Right lobe of liver (tissue), 6 donors: ENCODE measurements at regions not wholly inside any gene's neighbourhood (a gene's known extent, or its start where the extent isn't known, plus 50 kb on each side); places are given as distances from the start of the nearest gene placed in this dataset.

Source experiments
- ATAC-seq, 4 donors: fragments of 200-7000 bp; cut with Tn5 transposase; one replicate each; pipeline ENCODE4 v1.9.1; 2020; ENCODE audit warnings: mild to moderate bottlenecking in 4 of 4, moderate library complexity in 4 of 4
- DNase-seq, 3 donors: peaks; one replicate each; pipeline ENCODE4 v3.0.0-alpha.2; 2020
- H3K27ac ChIP-seq, 3 donors: fragments of 200-600 bp; one replicate each; pipeline ENCODE4 v1.8.0; 2022
- H3K27me3 ChIP-seq, 2 donors: fragments of 200-600 bp; one replicate each; pipeline ENCODE4 v1.8.0; 2022
- H3K36me3 ChIP-seq, 4 donors: fragments of 200-600 bp; sonication (generic) in 1 of 4; one replicate each; pipeline versions ENCODE4 v1.5.1 to v1.8.0; 2017 to 2022; ENCODE audit warnings: control low read depth in 1 of 4
- H3K4me1 ChIP-seq, 4 donors: fragments of 200-600 bp; sonication (generic) in 1 of 4; one replicate each; pipeline versions ENCODE4 v1.5.1 to v1.8.0; 2017 to 2022; ENCODE audit warnings: control low read depth in 1 of 4
- H3K4me3 ChIP-seq, 3 donors: fragments of 200-600 bp; one replicate each; pipeline ENCODE4 v1.8.0; 2022
- H3K9me3 ChIP-seq, 4 donors: fragments of 200-600 bp; sonication (generic) in 1 of 4; one replicate each; pipeline versions ENCODE4 v1.5.1 to v1.8.0; 2017 to 2022; ENCODE audit warnings: control low read depth in 1 of 4
- POLR2A ChIP-seq: fragments of 450-650 bp; IDR thresholded peaks from one replicate; pipeline ENCODE4 v1.6.1; 2017; ENCODE audit warnings: antibody characterized with exemption, mild to moderate bottlenecking
- WGBS: methylation state at CpG from one replicate; pipeline ENCODE4 v1.1.6; 2018; ENCODE audit warnings: low coverage, low lambda C conversion rate; ENCODE audit not compliant: insufficient coverage; ENCODE audit errors: missing lambda C conversion rate; 5-methylcytosine and 5-hydroxymethylcytosine counted together
- intact Hi-C, 2 donors: fragments of 100-400 bp; cut with DNase I; formaldehyde crosslinking; loops; one replicate each; pipeline versions ENCODE4 v1.11.2 to v1.14.1; 2022
- TF ChIP-seq, protein P1 (sequence below), 4 donors: fragments of 200-600 bp in 3 of 4; fragments of 450-650 bp in 1 of 4; IDR thresholded peaks; one replicate each; pipeline versions ENCODE4 v1.5.1 to v1.8.0; 2016 to 2022; ENCODE audit warnings: antibody characterized with exemption in 4 of 4, mild to moderate bottlenecking in 2 of 4
- donor health status: DM: no; HTN: yes; CAD: no.
- donor health status: DM: no; HTN: no; CAD: no.
- donor health status: DM: no; HTN: no; CAD: no.
- donor health status: DM: no; HTN: yes; CAD: no.
- donor health status: DM: no; HTN: yes; CAD: no.

DNA sequence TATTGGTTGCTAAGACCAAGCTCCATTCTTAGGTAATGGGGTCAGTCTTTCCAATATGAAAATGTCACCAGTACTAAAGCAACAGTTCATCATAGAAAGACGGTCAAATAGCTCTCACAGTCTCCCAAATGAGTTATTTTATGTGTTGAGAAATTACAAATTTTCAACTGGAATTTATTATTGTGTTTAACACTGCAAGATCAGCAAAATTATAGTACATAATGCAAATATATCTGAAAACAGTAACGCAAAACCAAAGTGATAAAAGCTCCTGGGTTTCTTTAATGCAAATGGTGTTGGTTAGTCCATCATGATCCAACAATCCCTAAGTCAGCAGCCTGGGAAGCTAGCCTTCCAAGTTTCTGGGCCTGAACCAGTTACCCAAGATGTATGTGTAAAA, 61.5 kb upstream of the EGFL6 start:
- TF ChIP-seq, protein P1, sequence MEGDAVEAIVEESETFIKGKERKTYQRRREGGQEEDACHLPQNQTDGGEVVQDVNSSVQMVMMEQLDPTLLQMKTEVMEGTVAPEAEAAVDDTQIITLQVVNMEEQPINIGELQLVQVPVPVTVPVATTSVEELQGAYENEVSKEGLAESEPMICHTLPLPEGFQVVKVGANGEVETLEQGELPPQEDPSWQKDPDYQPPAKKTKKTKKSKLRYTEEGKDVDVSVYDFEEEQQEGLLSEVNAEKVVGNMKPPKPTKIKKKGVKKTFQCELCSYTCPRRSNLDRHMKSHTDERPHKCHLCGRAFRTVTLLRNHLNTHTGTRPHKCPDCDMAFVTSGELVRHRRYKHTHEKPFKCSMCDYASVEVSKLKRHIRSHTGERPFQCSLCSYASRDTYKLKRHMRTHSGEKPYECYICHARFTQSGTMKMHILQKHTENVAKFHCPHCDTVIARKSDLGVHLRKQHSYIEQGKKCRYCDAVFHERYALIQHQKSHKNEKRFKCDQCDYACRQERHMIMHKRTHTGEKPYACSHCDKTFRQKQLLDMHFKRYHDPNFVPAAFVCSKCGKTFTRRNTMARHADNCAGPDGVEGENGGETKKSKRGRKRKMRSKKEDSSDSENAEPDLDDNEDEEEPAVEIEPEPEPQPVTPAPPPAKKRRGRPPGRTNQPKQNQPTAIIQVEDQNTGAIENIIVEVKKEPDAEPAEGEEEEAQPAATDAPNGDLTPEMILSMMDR (IDR thresholded peaks at IDR 0.05): no peak
- TF ChIP-seq POLR2A: no peak
- intact Hi-C loops: loop anchor here (5.0 to 10.0 kb wide), 2 partner anchors 137 to 139 kb away; no protein-coding TSS in a partner anchor
- no peaks in the 10 kb centered on the region for H3K4me1 ChIP-seq
- 55% methylated on average over 2 of the region's 2 CpGs for WGBS
- no peak for ATAC-seq
- H3K27me3 ChIP-seq: no peaks in the 10 kb centered on the region
- no peak overlapping the region for H3K4me3 ChIP-seq
- DNase-seq: no peak
- H3K9me3 ChIP-seq: no peaks in the 10 kb centered on the region
- no peaks in the 10 kb centered on the region for H3K36me3 ChIP-seq
- H3K27ac ChIP-seq: no peak overlapping the region

DNA sequence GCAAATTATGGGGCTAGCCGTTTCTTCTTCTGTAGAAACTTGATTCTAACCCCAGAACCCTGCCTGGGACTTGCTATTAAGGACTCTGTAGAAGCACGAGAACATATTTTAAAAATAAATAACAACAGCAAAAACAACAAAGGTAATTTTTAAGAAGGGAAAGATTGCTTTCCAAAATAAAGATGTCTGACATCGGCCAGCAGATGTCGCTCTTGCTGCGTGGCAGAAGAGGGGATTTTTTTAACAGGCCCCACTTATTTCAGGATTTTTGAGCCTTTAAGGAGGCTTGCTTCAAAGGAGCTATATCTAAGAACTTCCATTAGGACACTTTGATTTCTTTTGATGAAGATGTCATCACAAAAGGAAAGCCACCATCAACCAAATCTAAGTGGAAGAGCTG, 62.8 kb upstream of the EGFL6 start:
- Histone ChIP-seq H3K27ac (no peak overlapping the region), H3K27me3 (no peaks in the 10 kb centered on the region), H3K36me3 (no peaks in the 10 kb centered on the region), H3K4me3 (no peak overlapping the region), H3K4me1 (no peaks in the 10 kb centered on the region), H3K9me3 (no peaks in the 10 kb centered on the region)
- intact Hi-C loops: loop anchor here (5.0 to 10.0 kb wide), 2 partner anchors 138 to 141 kb away; no protein-coding TSS in a partner anchor
- peak in 1 of 3 donors; percentile 27 for DNase-seq
- ATAC-seq: peak in 2 of 4 donors; percentile 39 to 46
- TF ChIP-seq POLR2A: no peak
- TF ChIP-seq, protein P1 (IDR thresholded peaks at IDR 0.05): peak; percentile 80 to 86 (median 84)
- 6% methylated on average over 5 of the region's 5 CpGs for WGBS

DNA sequence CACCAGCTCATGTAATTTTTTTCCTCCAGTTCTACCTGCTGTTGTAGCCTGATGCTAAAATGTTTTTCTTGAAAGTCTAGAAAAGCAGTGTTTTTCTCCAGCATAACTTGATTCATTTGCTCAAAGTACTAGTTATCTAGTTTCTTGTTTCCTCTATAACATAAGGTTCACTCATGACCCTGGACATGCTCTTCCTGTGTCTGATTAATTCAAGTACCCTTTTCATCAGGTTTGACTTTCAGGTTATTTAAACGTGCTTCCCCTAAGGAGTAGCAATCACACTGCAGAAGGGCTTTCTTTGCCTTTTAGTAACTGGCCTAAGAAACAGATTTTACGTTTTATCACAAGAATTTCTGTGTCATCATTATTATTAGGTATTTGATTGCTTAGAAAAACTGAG, 66.8 kb upstream of the EGFL6 start:
- TF ChIP-seq, protein P1 (IDR thresholded peaks at IDR 0.05): no peak
- TF ChIP-seq POLR2A: no peak
- no peaks in the 10 kb centered on the region for H3K36me3 ChIP-seq
- H3K4me3 ChIP-seq: no peak overlapping the region
- no peaks in the 10 kb centered on the region for H3K27me3 ChIP-seq
- ATAC-seq: no peak
- no peaks in the 10 kb centered on the region for H3K9me3 ChIP-seq
- no peak overlapping the region for H3K27ac ChIP-seq
- 20% methylated on average over 2 of the region's 2 CpGs for WGBS
- H3K4me1 ChIP-seq: no peaks in the 10 kb centered on the region
- DNase-seq: no peak
- intact Hi-C loops: loop anchor here in 1 of 2 donors (10.0 kb wide), 1 partner anchor 142 kb away; no protein-coding TSS in a partner anchor

DNA sequence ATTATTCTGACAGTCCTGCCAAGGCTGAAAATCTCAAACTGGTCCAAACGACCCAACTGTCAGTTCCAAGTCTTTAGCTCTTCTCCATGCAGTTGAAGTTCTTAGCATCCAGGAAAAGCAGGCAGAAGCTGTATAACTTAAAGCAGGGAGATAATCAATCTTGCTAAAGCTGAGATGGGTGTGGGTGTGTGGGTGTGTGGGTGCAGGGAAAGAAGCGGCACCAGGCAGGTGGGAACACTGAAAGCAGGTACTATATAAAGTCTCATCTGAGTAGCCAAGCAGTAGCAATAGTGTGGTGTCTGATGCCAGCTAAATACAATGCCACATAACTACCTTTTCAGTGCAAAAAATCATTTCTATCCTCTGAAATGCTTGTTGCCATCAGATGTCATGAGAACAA, 69.7 kb upstream of the EGFL6 start:
- Histone ChIP-seq H3K4me3 (no peak overlapping the region), H3K36me3 (no peaks in the 10 kb centered on the region), H3K27ac (no peak overlapping the region), H3K4me1 (peaks cover 0 to 9% (median 0%) of the 10 kb centered on the region in 4 donors), H3K27me3 (no peaks in the 10 kb centered on the region), H3K9me3 (no peaks in the 10 kb centered on the region)
- DNase-seq: no peak
- TF ChIP-seq, protein P1 (IDR thresholded peaks at IDR 0.05): no peak
- no peak for TF ChIP-seq POLR2A
- no peak for ATAC-seq
- WGBS: 61% methylated on average over 2 of the region's 2 CpGs
- intact Hi-C loops: loop anchor here in 1 of 2 donors (10.0 kb wide), 1 partner anchor 145 kb away; no protein-coding TSS in a partner anchor

DNA sequence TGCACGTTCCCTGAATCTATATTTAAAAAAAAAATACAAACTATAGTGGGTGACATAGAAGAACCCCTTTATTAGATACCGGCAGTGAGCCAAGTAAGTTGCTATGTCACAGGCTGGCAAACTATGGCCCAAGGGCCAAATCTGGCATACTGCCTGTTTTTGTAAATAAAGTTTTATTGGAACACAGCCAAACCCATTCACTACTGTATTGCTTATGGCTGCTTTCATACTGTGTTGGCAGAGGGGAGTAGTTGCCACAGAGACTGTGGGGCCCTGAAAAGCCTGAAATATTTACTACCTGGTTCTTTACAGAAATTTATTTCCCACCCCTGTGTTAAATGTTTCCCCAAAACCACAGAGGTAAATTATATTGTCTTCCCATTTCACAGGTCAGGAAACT, 71.2 kb upstream of the EGFL6 start:
- Histone ChIP-seq H3K4me1 (peaks cover 0 to 18% (median 0%) of the 10 kb centered on the region in 4 donors), H3K27me3 (no peaks in the 10 kb centered on the region), H3K36me3 (no peaks in the 10 kb centered on the region), H3K27ac (no peak overlapping the region), H3K4me3 (no peak overlapping the region), H3K9me3 (no peaks in the 10 kb centered on the region)
- 71% methylated on average over 2 of the region's 2 CpGs for WGBS
- no peak for TF ChIP-seq POLR2A
- TF ChIP-seq, protein P1 (IDR thresholded peaks at IDR 0.05): no peak
- no peak for ATAC-seq
- intact Hi-C loops: no loop called here
- no peak for DNase-seq
